CD14-positive monocyte (primary cell): ENCODE measurements at regions not wholly inside any gene's neighbourhood (a gene's known extent, or its start where the extent isn't known, plus 50 kb on each side); places are given as distances from the start of the nearest gene placed in this dataset.
A peak's percentile ranks its signal among the peaks of the same experiment; 100 is the strongest.

Source experiments
- DNase-seq, 3 donors: peaks; one replicate each; pipeline ENCODE4 v3.0.0-alpha.2; 2011 to 2022
- H2AFZ ChIP-seq: 2 replicates; pipeline ENCODE4 v1.6.0; 2012; ENCODE audit warnings: mild to moderate bottlenecking, low read depth, low read length, inconsistent platforms; ENCODE audit not compliant: insufficient read depth, poor library complexity, severe bottlenecking
- H3K27ac ChIP-seq, 2 donors: 1 replicate in 1 of 2; 2 replicates in 1 of 2; pipeline ENCODE4 v1.5.1; 2012 to 2013; ENCODE audit warnings: low read length in 2 of 2, control low read depth in 1 of 2, inconsistent platforms in 1 of 2, low read depth in 1 of 2, mild to moderate bottlenecking in 1 of 2
- H3K27me3 ChIP-seq, 2 donors: one replicate each; pipeline versions ENCODE4 v1.6.0 to v1.6.1; 2011 to 2013; ENCODE audit warnings: low read length in 2 of 2; ENCODE audit not compliant: control insufficient read depth in 2 of 2, insufficient read depth in 2 of 2
- H3K36me3 ChIP-seq, 2 donors: replicated peaks in 1 of 2; 1 replicate in 1 of 2; 2 replicates in 1 of 2; pipeline versions ENCODE4 v1.5.1 to v1.6.1; 2012 to 2013; ENCODE audit warnings: low read length in 2 of 2, control low read depth in 1 of 2, inconsistent platforms in 1 of 2, mild to moderate bottlenecking in 1 of 2; ENCODE audit not compliant: insufficient read depth in 2 of 2, control insufficient read depth in 1 of 2
- H3K4me1 ChIP-seq, 2 donors: 1 replicate in 1 of 2; 2 replicates in 1 of 2; pipeline versions ENCODE4 v1.5.1 to v1.6.1; 2012 to 2013; ENCODE audit warnings: low read length in 2 of 2, control low read depth in 1 of 2, inconsistent platforms in 1 of 2, mild to moderate bottlenecking in 1 of 2, moderate library complexity in 1 of 2; ENCODE audit not compliant: insufficient read depth in 2 of 2, control insufficient read depth in 1 of 2
- H3K4me2 ChIP-seq: replicated peaks from 2 replicates; pipeline ENCODE3; 2012; ENCODE audit warnings: low read length, moderate library complexity, mild to moderate bottlenecking; ENCODE audit not compliant: poor library complexity, severe bottlenecking; ENCODE audit errors: extremely low read depth
- H3K4me3 ChIP-seq, 3 experiments: fragments of 200-600 bp in 1 of 3; sonication (generic) in 1 of 3; replicated peaks in 1 of 3; 1 replicate in 2 of 3; 2 replicates in 1 of 3; pipeline ENCODE4 v1.5.1; 2011 to 2013; ENCODE audit warnings: low read length in 3 of 3, mild to moderate bottlenecking in 3 of 3, control low read depth in 2 of 3, low read depth in 2 of 3, inconsistent platforms in 1 of 3, moderate library complexity in 1 of 3
- H3K79me2 ChIP-seq: 2 replicates; pipeline ENCODE4 v1.6.0; 2012; ENCODE audit warnings: mild to moderate bottlenecking, control low read depth, inconsistent platforms, low read length, moderate library complexity; ENCODE audit not compliant: insufficient read depth
- H3K9ac ChIP-seq: 2 replicates; pipeline ENCODE4 v1.6.0; 2017; ENCODE audit warnings: low read length, mild to moderate bottlenecking; ENCODE audit not compliant: insufficient read depth, poor library complexity, severe bottlenecking
- H3K9me3 ChIP-seq, 2 donors: replicated peaks in 1 of 2; 1 replicate in 1 of 2; 2 replicates in 1 of 2; pipeline versions ENCODE4 v1.5.1 to v1.6.1; 2012 to 2013; ENCODE audit warnings: low read length in 2 of 2, control low read depth in 1 of 2; ENCODE audit not compliant: control insufficient read depth in 1 of 2, insufficient read depth in 1 of 2
- H4K20me1 ChIP-seq: 2 replicates; pipeline ENCODE4 v1.6.0; 2012; ENCODE audit warnings: mild to moderate bottlenecking, low read length, control low read depth, moderate library complexity; ENCODE audit not compliant: insufficient read depth
- H3K27ac Mint-ChIP-seq, 7 donors: one replicate each; pipeline ENCODE4 v1.8.0; 2020; ENCODE audit warnings: mild to moderate bottlenecking in 7 of 7, mixed read lengths in 7 of 7, moderate library complexity in 6 of 7, inconsistent platforms in 2 of 7
- H3K27me3 Mint-ChIP-seq, 3 donors: one replicate each; pipeline ENCODE4 v1.8.0; 2021 to 2022; ENCODE audit warnings: low read depth in 3 of 3, mild to moderate bottlenecking in 3 of 3, mixed read lengths in 3 of 3, moderate library complexity in 3 of 3, inconsistent platforms in 1 of 3
- H3K36me3 Mint-ChIP-seq, 2 donors: one replicate each; pipeline ENCODE4 v1.8.0; 2020; ENCODE audit warnings: mixed read lengths in 2 of 2, inconsistent platforms in 1 of 2, mild to moderate bottlenecking in 1 of 2
- H3K4me1 Mint-ChIP-seq: one replicate; pipeline ENCODE4 v1.8.0; 2020; ENCODE audit warnings: mild to moderate bottlenecking, mixed read lengths
- H3K4me3 Mint-ChIP-seq, 2 donors: one replicate each; pipeline ENCODE4 v1.8.0; 2020; ENCODE audit warnings: mild to moderate bottlenecking in 2 of 2, mixed read lengths in 2 of 2, moderate library complexity in 1 of 2
- H3K9me3 Mint-ChIP-seq, 7 donors: one replicate each; pipeline ENCODE4 v1.8.0; 2020 to 2022; ENCODE audit warnings: mixed read lengths in 7 of 7, mild to moderate bottlenecking in 6 of 7, moderate library complexity in 6 of 7, inconsistent platforms in 2 of 7
- WGBS: methylation state at CpG from one replicate; pipeline ENCODE4 v1.1.5; 2013; ENCODE audit warnings: missing lambda C conversion rate; ENCODE audit not compliant: insufficient coverage; 5-methylcytosine and 5-hydroxymethylcytosine counted together
- intact Hi-C, 2 donors: fragments of 100-400 bp; cut with micrococcal nuclease; formaldehyde crosslinking; loops; one replicate each; pipeline versions ENCODE4 v1.15.0 to v1.15.1; 2023
- TF ChIP-seq, protein P1 (sequence below): fragments of 200-600 bp; IDR thresholded peaks from one replicate; pipeline ENCODE4 v1.8.0; 2022; ENCODE audit warnings: antibody characterized with exemption, mild to moderate bottlenecking

DNA sequence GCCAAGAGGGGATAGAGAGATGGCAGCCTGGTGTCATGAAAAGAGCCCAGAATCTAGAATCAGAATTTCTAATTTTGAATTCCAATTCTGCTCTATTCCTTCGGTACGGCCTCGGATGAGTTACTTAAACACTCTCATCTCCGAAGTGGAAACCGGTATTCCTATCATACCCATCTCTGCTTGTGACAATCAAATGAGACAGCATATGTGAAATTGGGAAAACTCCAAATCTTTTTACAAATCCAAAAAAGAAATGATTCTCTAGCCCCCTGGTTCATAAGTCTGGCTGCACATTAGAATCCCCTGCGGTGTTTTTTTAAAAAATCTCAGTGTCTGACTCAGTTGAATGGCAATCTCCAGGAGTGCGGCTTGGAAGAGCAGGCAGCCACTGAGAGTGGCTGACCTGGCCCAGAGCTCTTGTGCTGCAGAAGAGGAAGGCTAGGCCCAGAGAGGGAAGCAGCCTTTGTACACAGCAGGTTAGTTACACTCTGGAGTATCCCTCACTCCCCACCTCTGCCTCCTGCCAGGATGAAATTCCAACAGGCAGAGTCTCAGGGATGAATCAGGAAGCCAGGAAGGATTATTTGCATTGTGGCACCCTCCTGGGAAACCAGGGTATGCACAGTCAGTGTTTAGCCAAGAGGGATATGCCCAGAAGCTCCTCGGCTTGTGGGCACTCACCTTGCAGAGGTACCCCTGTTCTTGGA is 93.6 kb upstream of the ISX start:
- H3K9ac ChIP-seq, result no peak overlapping the region
- no peaks in the 10 kb centered on the region for H3K36me3 ChIP-seq
- TF ChIP-seq, protein P1, sequence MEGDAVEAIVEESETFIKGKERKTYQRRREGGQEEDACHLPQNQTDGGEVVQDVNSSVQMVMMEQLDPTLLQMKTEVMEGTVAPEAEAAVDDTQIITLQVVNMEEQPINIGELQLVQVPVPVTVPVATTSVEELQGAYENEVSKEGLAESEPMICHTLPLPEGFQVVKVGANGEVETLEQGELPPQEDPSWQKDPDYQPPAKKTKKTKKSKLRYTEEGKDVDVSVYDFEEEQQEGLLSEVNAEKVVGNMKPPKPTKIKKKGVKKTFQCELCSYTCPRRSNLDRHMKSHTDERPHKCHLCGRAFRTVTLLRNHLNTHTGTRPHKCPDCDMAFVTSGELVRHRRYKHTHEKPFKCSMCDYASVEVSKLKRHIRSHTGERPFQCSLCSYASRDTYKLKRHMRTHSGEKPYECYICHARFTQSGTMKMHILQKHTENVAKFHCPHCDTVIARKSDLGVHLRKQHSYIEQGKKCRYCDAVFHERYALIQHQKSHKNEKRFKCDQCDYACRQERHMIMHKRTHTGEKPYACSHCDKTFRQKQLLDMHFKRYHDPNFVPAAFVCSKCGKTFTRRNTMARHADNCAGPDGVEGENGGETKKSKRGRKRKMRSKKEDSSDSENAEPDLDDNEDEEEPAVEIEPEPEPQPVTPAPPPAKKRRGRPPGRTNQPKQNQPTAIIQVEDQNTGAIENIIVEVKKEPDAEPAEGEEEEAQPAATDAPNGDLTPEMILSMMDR, result no peak
- H3K4me1 ChIP-seq, result no peaks in the 10 kb centered on the region
- H4K20me1 ChIP-seq, result no peaks in the 10 kb centered on the region
- H3K4me2 ChIP-seq, result no peak overlapping the region
- no peaks in the 10 kb centered on the region for H3K36me3 Mint-ChIP-seq
- peaks cover 2 to 18% (median 12%) of the 10 kb centered on the region in 7 donors for H3K9me3 Mint-ChIP-seq
- H3K79me2 ChIP-seq, result no peaks in the 10 kb centered on the region
- 57% methylated on average over 4 of the region's 8 CpGs for WGBS
- intact Hi-C loops, result no loop called here
- H3K4me1 Mint-ChIP-seq, result no peaks in the 10 kb centered on the region
- no peak for DNase-seq
- no peak overlapping the region for H3K4me3 Mint-ChIP-seq
- peaks cover 9 to 13% of the 10 kb centered on the region in 2 donors for H3K9me3 ChIP-seq
- no peak overlapping the region for H2AFZ ChIP-seq
- no peaks in the 10 kb centered on the region for H3K27me3 ChIP-seq
- H3K27me3 Mint-ChIP-seq, result peaks cover under 1 to 1% (median 1%) of the 10 kb centered on the region in 3 donors
- H3K27ac Mint-ChIP-seq, result peak overlapping the region in 1 of 7 donors; percentile 42
- H3K27ac ChIP-seq, result no peak overlapping the region
- H3K4me3 ChIP-seq, result no peak overlapping the region

GRCh38 chr22:34973016-34973415 is 92.9 kb upstream of the ISX start:
- Mint-ChIP-seq H3K27me3 (peaks cover 1 to 2% (median 1%) of the 10 kb centered on the region in 3 donors), H3K36me3 (no peaks in the 10 kb centered on the region), H3K27ac (peak overlapping the region in 1 of 7 donors; percentile 11), H3K4me3 (no peak overlapping the region), H3K4me1 (no peaks in the 10 kb centered on the region), H3K9me3 (peaks cover 2 to 18% (median 10%) of the 10 kb centered on the region in 7 donors)
- WGBS, result 43% methylated on average over 1 of the region's 1 CpG
- intact Hi-C loops, result no loop called here
- H2AFZ ChIP-seq, result no peak overlapping the region
- no peaks in the 10 kb centered on the region for H4K20me1 ChIP-seq
- H3K36me3 ChIP-seq, result no peaks in the 10 kb centered on the region
- H3K9ac ChIP-seq, result no peak overlapping the region
- no peaks in the 10 kb centered on the region for H3K4me1 ChIP-seq
- peaks cover 9 to 13% of the 10 kb centered on the region in 2 donors for H3K9me3 ChIP-seq
- no peak for DNase-seq
- no peak overlapping the region for H3K27ac ChIP-seq
- H3K4me3 ChIP-seq, result no peak overlapping the region
- H3K79me2 ChIP-seq, result no peaks in the 10 kb centered on the region
- H3K4me2 ChIP-seq, result no peak overlapping the region
- no peaks in the 10 kb centered on the region for H3K27me3 ChIP-seq
- TF ChIP-seq, protein P1, result no peak
